Dedifferentiated amniotic fluid mesenchymal stem cell (primary cell): ENCODE measurements at regions not wholly inside any gene's neighbourhood (a gene's known extent, or its start where the extent isn't known, plus 50 kb on each side); places are given as distances from the start of the nearest gene placed in this dataset.

Source experiments
- DNase-seq: peaks from one replicate; pipeline ENCODE4 v3.0.0-alpha.2; 2016; ENCODE audit errors: extremely low spot score

GRCh38 chr4:65798498-65799127 lies 128.3 kb upstream of the EPHA5 start:
- DNase-seq = no peak

DNA sequence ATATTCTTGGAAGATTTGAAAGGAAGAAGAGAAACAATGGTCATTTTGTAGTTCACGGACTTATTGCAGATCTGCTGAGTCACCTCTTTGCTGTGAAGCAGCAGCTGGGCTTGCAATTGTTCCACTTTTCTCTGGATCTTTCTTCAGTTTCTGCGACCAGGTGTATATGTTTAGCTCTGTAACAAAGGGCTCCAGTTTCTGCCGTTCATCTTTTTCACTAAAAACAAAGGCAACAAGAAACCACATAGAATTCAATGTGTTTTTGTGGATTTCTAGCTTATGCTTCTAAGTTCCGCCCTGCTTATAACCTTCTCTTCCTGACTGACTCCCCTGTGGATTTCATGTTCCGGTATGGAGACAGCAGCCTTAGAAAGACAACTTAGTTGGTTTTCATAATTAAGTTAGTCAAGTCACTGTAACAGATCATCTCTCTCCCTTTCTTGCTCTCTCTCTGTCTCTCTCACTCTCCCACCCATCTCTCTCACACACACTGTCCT lies 121.6 kb upstream of the EPHA5 start:
- DNase-seq = peak; percentile 22

GRCh38 chr4:65791111-65791811 lies 121.0 kb upstream of the EPHA5 start:
- DNase-seq = no peak

DNA sequence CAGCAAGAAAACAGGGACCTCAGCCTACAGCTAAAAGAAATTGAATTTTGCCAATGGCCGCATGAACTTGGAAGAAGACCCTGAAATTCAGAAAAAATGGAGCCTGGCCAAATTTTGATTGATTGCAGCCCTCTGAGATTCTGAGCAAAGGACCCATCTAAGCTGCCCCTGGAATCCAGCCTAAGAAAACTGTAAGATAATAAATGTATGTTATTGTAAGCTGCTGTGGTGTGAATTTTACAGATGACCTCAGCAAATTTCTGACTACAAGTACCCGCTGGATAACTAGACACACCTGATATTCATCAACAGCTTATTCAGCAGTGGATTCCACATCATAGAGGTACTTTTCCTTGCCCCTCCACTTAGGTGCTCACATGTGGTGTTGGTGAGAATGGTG lies 119.5 kb upstream of the EPHA5 start:
- no peak for DNase-seq

- DNase-seq = no peak
Measured at GRCh38 chr4:65789341-65789740, 119.1 kb upstream of the EPHA5 start.

DNA sequence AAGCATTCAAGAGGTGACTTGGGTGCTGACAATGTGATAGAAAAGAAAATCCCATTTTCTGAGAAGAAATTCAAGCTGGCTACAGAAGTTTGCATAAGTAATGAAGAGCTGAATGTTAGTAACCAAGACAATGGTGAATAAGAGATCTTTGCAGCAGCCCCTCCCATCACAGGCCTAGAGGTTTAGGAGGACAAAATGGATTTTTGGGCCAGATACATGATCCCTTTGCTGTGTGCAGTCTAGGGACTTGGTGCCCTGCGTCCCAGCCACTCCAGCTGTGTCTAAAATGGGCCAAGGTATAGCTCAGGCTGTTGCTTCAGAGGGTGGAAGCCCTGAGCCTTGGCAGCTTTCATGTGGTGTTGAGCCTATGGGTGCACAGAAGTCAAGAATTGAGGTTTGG lies 107.0 kb upstream of the EPHA5 start:
- DNase-seq = no peak

- no peak for DNase-seq
Measured at GRCh38 chr4:65773636-65774035, 103.3 kb upstream of the EPHA5 start.

GRCh38 chr4:65747386-65747785 lies 77.1 kb upstream of the EPHA5 start:
- no peak for DNase-seq

- DNase-seq = no peak
Measured at GRCh38 chr4:65738134-65738533, 67.8 kb upstream of the EPHA5 start.

DNA sequence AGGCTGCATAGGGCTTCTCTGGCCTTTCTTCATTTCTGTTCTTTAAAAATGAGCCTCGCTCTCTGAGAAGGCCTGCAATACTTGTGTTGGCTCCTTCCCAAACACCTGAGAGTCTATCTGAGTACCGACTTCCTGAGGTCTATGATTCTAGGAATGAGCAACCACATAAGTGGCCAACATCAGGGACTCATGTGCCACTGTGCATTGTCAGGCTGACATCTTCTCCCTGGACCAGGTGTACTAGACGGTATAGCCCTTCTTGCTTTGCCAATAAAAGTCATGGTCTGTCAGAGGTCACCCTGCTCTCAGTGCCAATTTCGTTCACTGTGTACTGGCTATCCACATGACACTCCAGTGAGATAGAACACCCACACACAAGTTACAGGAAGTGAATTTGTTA lies 67.4 kb upstream of the EPHA5 start:
- DNase-seq = no peak

GRCh38 chr4:65724973-65725372 lies 54.7 kb upstream of the EPHA5 start:
- no peak for DNase-seq
